WTC11 (cell line): ENCODE measurements at regions not wholly inside any gene's neighbourhood (a gene's known extent, or its start where the extent isn't known, plus 50 kb on each side); places are given as distances from the start of the nearest gene placed in this dataset.

ENCODE experiments used
- CDX4 ChIP-seq: fragments of 250-450 bp; sonication (Bioruptor Pico); IDR thresholded peaks from 2 replicates; pipeline ENCODE4 v1.9.0; 2021; ENCODE audit warnings: moderate library complexity, mild to moderate bottlenecking, inconsistent platforms, borderline replicate concordance
- CTCF ChIP-seq: fragments of 200-600 bp; IDR thresholded peaks from 2 replicates; pipeline ENCODE4 v1.8.0; 2022; ENCODE audit warnings: antibody characterized with exemption
- FOXP4 ChIP-seq: sonication (generic); formaldehyde crosslinking; IDR thresholded peaks from 2 replicates; pipeline ENCODE4 v1.8.0; 2022; ENCODE audit warnings: mild to moderate bottlenecking, missing genetic modification reagents
- NFYB ChIP-seq: sonication (generic); formaldehyde crosslinking; conservative IDR thresholded peaks from 2 replicates; pipeline ENCODE4 v1.8.0; 2022; ENCODE audit warnings: low read depth, missing genetic modification reagents
- ZNF121 ChIP-seq: sonication (generic); formaldehyde crosslinking; IDR thresholded peaks from 2 replicates; pipeline ENCODE4 v1.8.0; 2023; ENCODE audit warnings: missing genetic modification reagents
- ZNF219 ChIP-seq: sonication (generic); formaldehyde crosslinking; IDR thresholded peaks from 2 replicates; pipeline ENCODE4 v1.8.0; 2023; ENCODE audit warnings: missing genetic modification reagents, mild to moderate bottlenecking, borderline replicate concordance
- ZNF416 ChIP-seq: fragments of 250-450 bp; sonication (Bioruptor Pico); IDR thresholded peaks from 2 replicates; pipeline ENCODE4 v1.9.0; 2021; ENCODE audit warnings: mild to moderate bottlenecking, inconsistent platforms

- TF ChIP-seq CTCF, result no peak
- no peak for TF ChIP-seq ZNF219
- no peak for TF ChIP-seq ZNF416 (CRISPR knock-in tag)
- no peak for TF ChIP-seq ZNF121 (CRISPR knock-in tag)
- TF ChIP-seq CDX4 (CRISPR knock-in tag), result no peak
- TF ChIP-seq FOXP4 (CRISPR knock-in tag), result no peak
- TF ChIP-seq NFYB, result no peak
Observed at GRCh38 chr9:107605041-107605440, 115.5 kb upstream of the KLF4 start.
